Duodenal mucosa (tissue), 2 donors: ENCODE measurements at regions not wholly inside any gene's neighbourhood (a gene's known extent, or its start where the extent isn't known, plus 50 kb on each side); places are given as distances from the start of the nearest gene placed in this dataset.

Source experiments
- H3K27ac ChIP-seq: one replicate; pipeline ENCODE4 v1.7.0; 2013; ENCODE audit warnings: low read depth, low read length
- H3K27me3 ChIP-seq, 2 donors: one replicate each; pipeline ENCODE4 v1.7.0; 2013; ENCODE audit warnings: low read length in 2 of 2, control low read depth in 1 of 2; ENCODE audit not compliant: insufficient read depth in 2 of 2, control insufficient read depth in 1 of 2
- H3K36me3 ChIP-seq, 2 donors: one replicate each; pipeline ENCODE4 v1.7.0; 2013; ENCODE audit warnings: low read length in 2 of 2, control low read depth in 1 of 2; ENCODE audit not compliant: insufficient read depth in 2 of 2, control insufficient read depth in 1 of 2
- H3K4me1 ChIP-seq, 2 donors: one replicate each; pipeline ENCODE4 v1.7.0; 2013; ENCODE audit warnings: low read length in 2 of 2, control low read depth in 1 of 2; ENCODE audit not compliant: insufficient read depth in 2 of 2, control insufficient read depth in 1 of 2
- H3K4me3 ChIP-seq, 2 donors: one replicate each; pipeline ENCODE4 v1.7.0; 2013; ENCODE audit warnings: low read length in 2 of 2, low read depth in 1 of 2
- H3K9ac ChIP-seq, 2 donors: one replicate each; pipeline ENCODE4 v1.7.0; 2013; ENCODE audit warnings: low read length in 2 of 2, low read depth in 1 of 2
- H3K9me3 ChIP-seq, 2 donors: one replicate each; pipeline ENCODE4 v1.7.0; 2013; ENCODE audit warnings: low read length in 2 of 2, control low read depth in 1 of 2; ENCODE audit not compliant: control insufficient read depth in 1 of 2

- Histone ChIP-seq H3K36me3 (no peaks in the 10 kb centered on the region), H3K27ac (no peak overlapping the region), H3K9ac (no peak overlapping the region), H3K4me3 (peak overlapping the region; percentile 10 to 19), H3K27me3 (no peaks in the 10 kb centered on the region), H3K9me3 (no peaks in the 10 kb centered on the region), H3K4me1 (peaks cover 68 to 69% of the 10 kb centered on the region in 2 donors)
Observed at GRCh38 chr2:8478471-8478793, 203.4 kb upstream of the ID2 start.

- no peak overlapping the region for H3K9ac ChIP-seq
- no peaks in the 10 kb centered on the region for H3K27me3 ChIP-seq
- H3K4me1 ChIP-seq, result peaks cover 60 to 64% of the 10 kb centered on the region in 2 donors
- H3K27ac ChIP-seq, result no peak overlapping the region
- no peak overlapping the region for H3K4me3 ChIP-seq
- H3K9me3 ChIP-seq, result no peaks in the 10 kb centered on the region
- no peaks in the 10 kb centered on the region for H3K36me3 ChIP-seq
Observed at GRCh38 chr2:8479298-8479697, 202.6 kb upstream of the ID2 start.

- Histone ChIP-seq H3K9ac (no peak overlapping the region), H3K4me1 (peaks cover 63 to 64% of the 10 kb centered on the region in 2 donors), H3K36me3 (no peaks in the 10 kb centered on the region)
Observed at GRCh38 chr2:8480915-8481314, 200.9 kb upstream of the ID2 start.

GRCh38 chr2:8481463-8482009, 200.3 kb upstream of the ID2 start:
- no peak overlapping the region for H3K9ac ChIP-seq
- H3K4me3 ChIP-seq, result peak overlapping the region in 1 of 2 donors; percentile 5
- H3K36me3 ChIP-seq, result no peaks in the 10 kb centered on the region
- no peak overlapping the region for H3K27ac ChIP-seq
- peaks cover 60 to 64% of the 10 kb centered on the region in 2 donors for H3K4me1 ChIP-seq
- no peaks in the 10 kb centered on the region for H3K9me3 ChIP-seq
- no peaks in the 10 kb centered on the region for H3K27me3 ChIP-seq

More at GRCh38 chr2:8480915-8481314, 200.9 kb upstream of the ID2 start:
- no peak overlapping the region for H3K4me3 ChIP-seq
- no peaks in the 10 kb centered on the region for H3K27me3 ChIP-seq
- no peak overlapping the region for H3K27ac ChIP-seq
- H3K9me3 ChIP-seq, result no peaks in the 10 kb centered on the region

- Histone ChIP-seq H3K9me3 (no peaks in the 10 kb centered on the region), H3K9ac (no peak overlapping the region), H3K27ac (no peak overlapping the region), H3K4me1 (peaks cover 53 to 57% of the 10 kb centered on the region in 2 donors), H3K27me3 (no peaks in the 10 kb centered on the region), H3K4me3 (no peak overlapping the region), H3K36me3 (no peaks in the 10 kb centered on the region)
Observed at GRCh38 chr2:8482432-8482831, 199.4 kb upstream of the ID2 start.

GRCh38 chr2:8484502-8485283, 197.2 kb upstream of the ID2 start:
- no peak overlapping the region for H3K9ac ChIP-seq
- no peak overlapping the region for H3K4me3 ChIP-seq
- no peaks in the 10 kb centered on the region for H3K27me3 ChIP-seq
- no peaks in the 10 kb centered on the region for H3K9me3 ChIP-seq
- H3K36me3 ChIP-seq, result no peaks in the 10 kb centered on the region
- peaks cover 30 to 37% of the 10 kb centered on the region in 2 donors for H3K4me1 ChIP-seq
- no peak overlapping the region for H3K27ac ChIP-seq

- H3K36me3 ChIP-seq, result no peaks in the 10 kb centered on the region
- H3K4me3 ChIP-seq, result no peak overlapping the region
- no peak overlapping the region for H3K9ac ChIP-seq
- H3K27me3 ChIP-seq, result no peaks in the 10 kb centered on the region
- H3K9me3 ChIP-seq, result no peaks in the 10 kb centered on the region
- no peak overlapping the region for H3K27ac ChIP-seq
- H3K4me1 ChIP-seq, result peaks cover 28 to 33% of the 10 kb centered on the region in 2 donors
Observed at GRCh38 chr2:8485736-8486135, 196.1 kb upstream of the ID2 start.

GRCh38 chr2:8486141-8486540, 195.7 kb upstream of the ID2 start:
- H3K4me1 ChIP-seq, result peaks cover 29 to 32% of the 10 kb centered on the region in 2 donors
- no peaks in the 10 kb centered on the region for H3K36me3 ChIP-seq
- no peaks in the 10 kb centered on the region for H3K27me3 ChIP-seq
- H3K27ac ChIP-seq, result no peak overlapping the region
- H3K4me3 ChIP-seq, result no peak overlapping the region
- no peaks in the 10 kb centered on the region for H3K9me3 ChIP-seq
- H3K9ac ChIP-seq, result no peak overlapping the region

GRCh38 chr2:8487461-8487932, 194.4 kb upstream of the ID2 start:
- Histone ChIP-seq H3K27me3 (no peaks in the 10 kb centered on the region), H3K4me1 (peaks cover 29 to 34% of the 10 kb centered on the region in 2 donors), H3K9me3 (no peaks in the 10 kb centered on the region), H3K27ac (no peak overlapping the region), H3K4me3 (peak overlapping the region; percentile 45 to 46), H3K9ac (no peak overlapping the region), H3K36me3 (no peaks in the 10 kb centered on the region)

GRCh38 chr2:8488001-8488738, 193.7 kb upstream of the ID2 start:
- H3K36me3 ChIP-seq, result no peaks in the 10 kb centered on the region
- H3K9ac ChIP-seq, result peak overlapping the region in 1 of 2 donors; percentile 27
- no peak overlapping the region for H3K27ac ChIP-seq
- H3K27me3 ChIP-seq, result no peaks in the 10 kb centered on the region
- H3K4me1 ChIP-seq, result peaks cover 32 to 39% of the 10 kb centered on the region in 2 donors
- H3K9me3 ChIP-seq, result no peaks in the 10 kb centered on the region
- H3K4me3 ChIP-seq, result peak overlapping the region; percentile 45 to 46
